Upper lobe of left lung (tissue), 4 donors: ENCODE measurements at regions not wholly inside any gene's neighbourhood (a gene's known extent, or its start where the extent isn't known, plus 50 kb on each side); places are given as distances from the start of the nearest gene placed in this dataset.

Experiments used
- EP300 ChIP-seq, 4 donors: sonication (generic); formaldehyde crosslinking; IDR thresholded peaks; one replicate each; pipeline ENCODE4 v1.5.1; 2017; ENCODE audit warnings: antibody characterized with exemption in 4 of 4, control low read depth in 2 of 4
- POLR2A ChIP-seq, 4 donors: fragments of 450-650 bp; IDR thresholded peaks; one replicate each; pipeline ENCODE4 v1.5.1; 2016 to 2017; ENCODE audit warnings: antibody characterized with exemption in 4 of 4, mild to moderate bottlenecking in 2 of 4
- TF ChIP-seq, protein P1 (sequence below), 6 experiments: fragments of 450-650 bp in 4 of 6; fragments of 200-600 bp in 2 of 6; sonication (generic) in 2 of 6; IDR thresholded peaks; one replicate each; pipeline ENCODE4 v1.5.1; 2016 to 2019; ENCODE audit warnings: antibody characterized with exemption in 6 of 6

GRCh38 chr13:78228940-78229339 lies 310.3 kb upstream of the EDNRB start:
- TF ChIP-seq, protein P1, sequence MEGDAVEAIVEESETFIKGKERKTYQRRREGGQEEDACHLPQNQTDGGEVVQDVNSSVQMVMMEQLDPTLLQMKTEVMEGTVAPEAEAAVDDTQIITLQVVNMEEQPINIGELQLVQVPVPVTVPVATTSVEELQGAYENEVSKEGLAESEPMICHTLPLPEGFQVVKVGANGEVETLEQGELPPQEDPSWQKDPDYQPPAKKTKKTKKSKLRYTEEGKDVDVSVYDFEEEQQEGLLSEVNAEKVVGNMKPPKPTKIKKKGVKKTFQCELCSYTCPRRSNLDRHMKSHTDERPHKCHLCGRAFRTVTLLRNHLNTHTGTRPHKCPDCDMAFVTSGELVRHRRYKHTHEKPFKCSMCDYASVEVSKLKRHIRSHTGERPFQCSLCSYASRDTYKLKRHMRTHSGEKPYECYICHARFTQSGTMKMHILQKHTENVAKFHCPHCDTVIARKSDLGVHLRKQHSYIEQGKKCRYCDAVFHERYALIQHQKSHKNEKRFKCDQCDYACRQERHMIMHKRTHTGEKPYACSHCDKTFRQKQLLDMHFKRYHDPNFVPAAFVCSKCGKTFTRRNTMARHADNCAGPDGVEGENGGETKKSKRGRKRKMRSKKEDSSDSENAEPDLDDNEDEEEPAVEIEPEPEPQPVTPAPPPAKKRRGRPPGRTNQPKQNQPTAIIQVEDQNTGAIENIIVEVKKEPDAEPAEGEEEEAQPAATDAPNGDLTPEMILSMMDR (IDR thresholded peaks at IDR 0.05) = no peak
- TF ChIP-seq EP300 (IDR thresholded peaks at IDR 0.05) (no peak), POLR2A (IDR thresholded peaks at IDR 0.05) (no peak)
